ENCODE measurements at regions not wholly inside any gene's neighbourhood (a gene's known extent, or its start where the extent isn't known, plus 50 kb on each side); places are given as distances from the start of the nearest gene placed in this dataset.

- no peak for DNase-seq
- H4K20me1 ChIP-seq (ENCODE audit: insufficient read depth, low read length), result no peaks in the 10 kb centered on the region
- no peaks in the 10 kb centered on the region for H3K27me3 ChIP-seq (replicated peaks; ENCODE audit: insufficient read depth, low read length)
- H3F3A ChIP-seq (ENCODE audit: insufficient read depth, low read length), result no peaks in the 10 kb centered on the region
- no peak overlapping the region for H3K4me3 ChIP-seq (ENCODE audit: low read length)
- H3K79me2 ChIP-seq (ENCODE audit: low read length), result no peaks in the 10 kb centered on the region
- no peak overlapping the region for H3K27ac ChIP-seq (ENCODE audit: low read length)
- H3K4me1 ChIP-seq (ENCODE audit: low read length), result no peaks in the 10 kb centered on the region
- H3K9ac ChIP-seq (ENCODE audit: low read length), result no peak overlapping the region
- no peaks in the 10 kb centered on the region for H3K36me3 ChIP-seq (replicated peaks; ENCODE audit: insufficient read depth, low read length)
- H3K9me3 ChIP-seq (replicated peaks; ENCODE audit: insufficient read depth, low read length), result no peaks in the 10 kb centered on the region
- no peak overlapping the region for H2AFZ ChIP-seq (ENCODE audit: low read length)
- H3K4me2 ChIP-seq (ENCODE audit: low read depth, low read length), result no peak overlapping the region
- H3K9me2 ChIP-seq (replicated peaks; ENCODE audit: insufficient read depth, low read length), result no peaks in the 10 kb centered on the region
- TF ChIP-seq EZH2 (optimal IDR thresholded peaks at IDR 0.05; ENCODE audit: low read depth, low read length) (no peak), EZH2phosphoT487 (IDR thresholded peaks at IDR 0.05; ENCODE audit: low read length) (no peak), CTCF (IDR thresholded peaks at IDR 0.05; ENCODE audit: low read length) (no peak)
Observed at GRCh38 chr13:63567031-63567430, 2151.4 kb upstream of the PCDH20 start.

GRCh38 chr13:63554157-63554556 is 2138.5 kb upstream of the PCDH20 start:
- TF ChIP-seq EZH2phosphoT487 (IDR thresholded peaks at IDR 0.05; ENCODE audit: low read length) (no peak), CTCF (IDR thresholded peaks at IDR 0.05; ENCODE audit: low read length) (no peak), EZH2 (optimal IDR thresholded peaks at IDR 0.05; ENCODE audit: low read depth, low read length) (no peak)

GRCh38 chr13:63551731-63552130 is 2136.1 kb upstream of the PCDH20 start:
- no peaks in the 10 kb centered on the region for H3F3A ChIP-seq (ENCODE audit: insufficient read depth, low read length)
- no peak overlapping the region for H3K9ac ChIP-seq (ENCODE audit: low read length)
- no peaks in the 10 kb centered on the region for H4K20me1 ChIP-seq (ENCODE audit: insufficient read depth, low read length)
- no peaks in the 10 kb centered on the region for H3K9me2 ChIP-seq (replicated peaks; ENCODE audit: insufficient read depth, low read length)
- no peak overlapping the region for H3K4me3 ChIP-seq (ENCODE audit: low read length)
- H3K36me3 ChIP-seq (replicated peaks; ENCODE audit: insufficient read depth, low read length), result no peaks in the 10 kb centered on the region
- no peaks in the 10 kb centered on the region for H3K4me1 ChIP-seq (ENCODE audit: low read length)
- no peak overlapping the region for H3K27ac ChIP-seq (ENCODE audit: low read length)
- H3K79me2 ChIP-seq (ENCODE audit: low read length), result no peaks in the 10 kb centered on the region
- no peaks in the 10 kb centered on the region for H3K27me3 ChIP-seq (replicated peaks; ENCODE audit: insufficient read depth, low read length)
- DNase-seq, result no peak
- H3K9me3 ChIP-seq (replicated peaks; ENCODE audit: insufficient read depth, low read length), result no peaks in the 10 kb centered on the region
- TF ChIP-seq CTCF (IDR thresholded peaks at IDR 0.05; ENCODE audit: low read length) (no peak), EZH2 (optimal IDR thresholded peaks at IDR 0.05; ENCODE audit: low read depth, low read length) (no peak), EZH2phosphoT487 (IDR thresholded peaks at IDR 0.05; ENCODE audit: low read length) (no peak)
- no peak overlapping the region for H3K4me2 ChIP-seq (ENCODE audit: low read depth, low read length)
- H2AFZ ChIP-seq (ENCODE audit: low read length), result no peak overlapping the region

More at GRCh38 chr13:63554157-63554556, 2138.5 kb upstream of the PCDH20 start:
- Histone ChIP-seq H3F3A (ENCODE audit: insufficient read depth, low read length) (no peaks in the 10 kb centered on the region), H3K9ac (ENCODE audit: low read length) (no peak overlapping the region), H3K4me1 (ENCODE audit: low read length) (no peaks in the 10 kb centered on the region), H3K27me3 (replicated peaks; ENCODE audit: insufficient read depth, low read length) (no peaks in the 10 kb centered on the region), H3K4me2 (ENCODE audit: low read depth, low read length) (no peak overlapping the region), H3K27ac (ENCODE audit: low read length) (no peak overlapping the region), H3K9me3 (replicated peaks; ENCODE audit: insufficient read depth, low read length) (no peaks in the 10 kb centered on the region), H3K36me3 (replicated peaks; ENCODE audit: insufficient read depth, low read length) (no peaks in the 10 kb centered on the region), H3K4me3 (ENCODE audit: low read length) (no peak overlapping the region), H3K79me2 (ENCODE audit: low read length) (no peaks in the 10 kb centered on the region), H4K20me1 (ENCODE audit: insufficient read depth, low read length) (no peaks in the 10 kb centered on the region), H2AFZ (ENCODE audit: low read length) (no peak overlapping the region), H3K9me2 (replicated peaks; ENCODE audit: insufficient read depth, low read length) (no peaks in the 10 kb centered on the region)
- DNase-seq, result no peak

Data from MM.1S (cell line).